ENCODE measurements at regions not wholly inside any gene's neighbourhood (a gene's known extent, or its start where the extent isn't known, plus 50 kb on each side); places are given as distances from the start of the nearest gene placed in this dataset.
"Not testable (repeated sequence)": the region's sequence is repeated elsewhere in the genome, so short reads cannot be mapped to it uniquely, and the experiment has no call there.

DNA sequence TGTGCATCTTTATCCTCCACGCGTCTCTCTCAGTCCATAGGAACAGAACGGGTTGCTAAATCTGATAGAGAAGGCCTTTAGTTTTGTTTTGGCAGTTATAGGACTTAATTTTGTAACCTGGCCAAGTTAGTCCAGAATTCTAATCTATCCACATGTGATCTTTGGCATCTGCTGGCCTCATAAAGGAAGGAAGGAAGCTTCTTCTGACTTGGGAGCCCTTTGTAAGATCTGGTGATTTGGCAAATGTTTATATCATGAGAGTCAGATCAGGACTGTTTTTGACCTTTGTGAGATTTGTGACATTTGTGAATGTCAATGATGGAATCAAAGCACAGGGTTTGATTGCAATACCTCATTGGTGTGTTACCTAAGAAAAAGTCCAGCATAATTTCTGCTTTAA is 96.4 kb upstream of the MTLN start:
- not testable (repeated sequence) for DNase-seq (ENCODE audit: low read depth, low spot score); H3K27ac ChIP-seq

DNA sequence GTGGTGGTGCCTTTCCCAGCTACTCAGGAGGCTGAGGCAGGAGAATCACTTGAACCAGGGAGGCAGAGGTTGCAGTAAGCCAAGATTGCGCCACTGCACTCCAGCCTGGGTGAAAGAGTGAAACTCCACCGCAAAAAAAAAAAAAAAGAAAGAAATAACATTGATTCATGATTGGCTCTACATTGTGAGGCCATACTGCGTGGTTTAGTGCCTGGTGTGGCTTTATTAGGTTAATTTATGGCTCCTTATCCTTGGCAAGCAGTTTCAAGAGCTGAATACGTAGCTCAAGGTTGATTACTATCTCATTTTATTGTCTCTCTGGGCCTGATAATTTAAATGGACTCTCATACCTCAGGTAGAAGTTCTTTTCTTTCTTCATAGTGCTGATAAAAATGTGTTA is 80.5 kb upstream of the MTLN start:
- not testable (repeated sequence) for H3K27ac ChIP-seq; DNase-seq (ENCODE audit: low read depth, low spot score)

DNA sequence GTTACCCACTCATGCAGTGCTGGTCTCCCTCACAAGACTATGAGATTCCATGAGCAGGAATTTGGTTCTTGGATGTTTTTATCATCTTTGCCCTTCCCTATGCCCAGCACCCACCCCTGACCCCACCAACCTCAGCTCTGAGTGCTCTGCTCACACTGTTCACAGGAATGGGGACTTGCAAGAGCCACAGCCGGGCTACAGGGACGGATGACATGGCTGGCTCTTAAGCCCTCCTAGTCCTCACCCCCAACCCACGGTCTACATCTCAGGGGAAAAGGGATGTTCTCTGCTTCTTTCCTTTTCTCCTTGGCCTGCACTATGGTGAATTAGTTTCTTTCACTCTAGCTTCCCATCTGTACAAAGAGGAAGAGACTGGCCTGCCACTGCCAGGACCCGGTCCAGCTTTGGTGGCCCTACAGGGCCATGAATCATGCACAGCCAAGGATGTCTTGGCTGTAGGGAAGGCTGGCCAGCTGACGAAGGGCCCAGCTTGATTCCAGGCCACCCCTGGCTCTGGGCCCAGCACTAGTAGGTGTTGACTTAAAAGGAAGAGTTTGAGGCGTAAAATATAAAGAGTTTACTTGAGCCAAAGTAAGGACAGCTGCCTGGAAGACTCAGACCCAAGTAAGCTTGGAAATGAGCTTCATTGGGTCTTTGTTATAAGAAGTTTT is 79.7 kb upstream of the MTLN start:
- not testable (repeated sequence) for DNase-seq (ENCODE audit: low read depth, low spot score); H3K27ac ChIP-seq

DNA sequence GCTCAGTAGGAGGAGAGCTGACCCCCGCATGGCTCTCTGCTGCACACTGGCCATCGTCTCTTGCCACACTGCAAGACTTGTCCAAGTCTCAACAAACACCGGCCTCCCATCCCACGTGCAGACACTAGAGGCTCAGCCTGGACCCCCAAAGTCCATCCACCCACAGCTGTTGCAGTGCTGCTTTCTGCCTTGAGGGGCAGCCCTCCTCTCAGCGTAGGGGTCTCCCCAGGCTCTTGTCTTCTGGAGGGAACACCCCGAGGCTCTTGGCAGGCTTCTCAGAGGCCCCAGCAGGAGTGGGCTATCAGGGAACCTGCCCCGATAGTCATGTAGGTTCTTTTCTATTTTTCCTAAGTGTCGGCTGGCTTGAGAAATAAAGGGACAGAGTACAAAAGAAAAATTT is 75.5 kb upstream of the MTLN start:
- H3K27ac ChIP-seq; DNase-seq (ENCODE audit: low read depth, low spot score): not testable (repeated sequence)

DNA sequence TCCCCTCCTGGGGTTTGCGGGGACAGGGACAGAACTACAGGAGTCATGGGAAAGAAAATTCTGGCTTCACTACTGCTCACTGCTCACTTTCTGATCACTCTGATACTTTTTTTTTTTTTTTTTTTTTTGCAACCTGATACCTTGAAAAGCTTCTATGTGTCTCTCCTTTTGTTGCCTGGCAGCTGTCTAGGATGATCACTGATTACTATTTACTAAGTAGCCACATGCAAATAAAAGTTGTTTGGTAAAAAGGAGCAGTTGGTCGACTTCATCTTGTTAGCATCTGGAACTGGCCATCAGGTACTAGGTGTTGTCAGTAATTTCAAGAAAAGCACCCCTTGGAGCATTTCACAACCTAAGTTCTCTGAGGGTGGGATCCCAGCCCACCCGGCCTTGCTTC is 74.9 kb upstream of the MTLN start:
- DNase-seq (ENCODE audit: low read depth, low spot score); H3K27ac ChIP-seq: not testable (repeated sequence)

DNA sequence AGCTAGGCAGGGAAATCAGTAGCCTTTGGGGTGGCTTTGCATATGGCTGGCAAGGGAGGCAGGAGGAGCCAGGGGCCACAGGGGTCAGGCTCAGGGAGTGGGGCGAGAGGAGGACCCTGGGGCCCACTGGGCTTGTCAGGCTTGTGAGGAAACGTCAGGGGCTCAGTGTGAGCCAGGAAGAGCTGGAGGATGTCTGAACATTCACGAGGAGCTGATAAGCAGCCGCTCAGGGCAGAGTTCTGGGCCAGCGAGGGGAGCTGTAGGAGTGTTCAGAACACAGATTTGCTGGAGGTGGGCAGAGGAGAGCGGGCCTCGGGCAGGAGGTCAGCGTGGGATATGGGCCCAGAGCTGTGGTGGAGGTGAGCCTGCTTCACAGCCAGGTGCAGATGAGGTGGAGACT is 72.7 kb upstream of the MTLN start:
- not testable (repeated sequence) for H3K27ac ChIP-seq; DNase-seq (ENCODE audit: low read depth, low spot score)

DNA sequence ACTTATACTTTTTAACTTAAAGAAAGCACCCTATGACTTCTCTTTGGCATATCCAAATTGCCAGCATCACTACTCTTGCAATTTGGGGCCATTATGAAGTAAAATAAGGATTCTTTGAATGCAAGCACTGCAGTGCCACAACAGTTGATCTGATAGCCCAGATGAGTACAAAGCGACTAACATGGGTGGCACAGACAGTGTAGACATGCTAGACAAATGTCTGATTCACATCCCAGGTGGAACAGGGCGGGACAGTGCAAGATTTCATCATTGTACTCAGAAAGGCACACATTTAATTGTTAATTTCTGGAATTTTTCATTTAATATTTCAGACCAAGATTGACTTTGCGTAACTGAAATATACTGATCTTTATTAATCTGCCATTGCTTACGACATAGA is 68.5 kb upstream of the MTLN start:
- H3K27ac ChIP-seq; DNase-seq (ENCODE audit: low read depth, low spot score): not testable (repeated sequence)

DNA sequence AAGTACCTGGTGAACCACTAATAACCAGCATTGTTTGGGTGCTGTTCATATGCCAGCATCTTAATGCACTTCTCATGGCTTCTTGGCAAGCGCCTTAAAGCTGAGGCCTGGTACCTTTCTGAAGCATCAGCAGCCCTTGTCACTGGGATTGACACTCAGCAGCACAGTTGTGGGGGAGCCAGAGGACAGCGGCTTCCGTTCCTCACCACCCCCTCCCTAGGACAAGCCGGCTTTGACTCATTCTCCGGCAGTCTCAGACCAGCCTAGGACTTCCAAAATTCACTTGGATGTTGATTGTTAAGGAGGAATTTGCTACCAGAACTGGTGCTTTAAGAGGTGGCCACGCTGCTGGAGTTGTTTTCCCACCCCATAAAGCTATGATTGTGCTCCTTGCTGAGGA is 64.7 kb upstream of the MTLN start:
- H3K27ac ChIP-seq; DNase-seq (ENCODE audit: low read depth, low spot score): not testable (repeated sequence)

DNA sequence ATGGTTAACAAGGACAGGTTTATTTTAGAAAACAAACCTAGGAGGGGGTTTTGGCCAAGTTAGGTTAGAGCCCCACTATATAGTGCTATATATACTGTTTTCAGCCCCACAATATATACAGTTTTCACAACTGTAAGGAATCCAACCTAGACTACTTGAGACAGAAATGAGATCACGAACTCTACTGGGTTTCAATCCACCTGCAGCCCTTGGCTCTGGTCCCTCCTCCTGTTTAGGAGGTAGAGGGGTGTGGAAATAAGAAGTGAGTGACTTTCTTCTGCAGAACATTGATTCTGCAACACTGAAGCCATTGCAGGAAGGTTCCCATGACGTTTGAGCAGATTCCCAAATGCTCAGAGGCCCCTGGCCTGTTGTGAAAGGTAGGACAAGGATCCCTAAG is 63.7 kb upstream of the MTLN start:
- not testable (repeated sequence) for H3K27ac ChIP-seq; DNase-seq (ENCODE audit: low read depth, low spot score)

DNA sequence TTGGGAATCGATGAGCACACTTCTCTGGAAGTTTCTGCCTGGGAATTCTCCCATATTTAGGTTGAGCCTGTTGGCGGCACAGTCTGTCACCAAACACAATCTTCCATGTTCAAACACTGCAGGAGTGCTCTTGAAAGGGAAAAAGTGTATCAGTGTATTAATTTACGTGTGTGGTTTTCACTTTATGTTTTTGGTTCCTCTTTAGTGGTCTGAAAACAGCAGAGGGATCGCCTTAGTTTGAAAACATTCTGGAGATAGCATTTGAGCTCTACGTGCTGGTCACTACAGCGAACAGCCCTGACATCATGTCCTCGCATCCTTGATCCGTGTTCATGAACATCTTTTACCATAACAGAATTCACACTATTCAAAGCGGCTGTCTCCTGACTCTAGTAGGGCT is 57.3 kb upstream of the MTLN start:
- H3K27ac ChIP-seq; DNase-seq (ENCODE audit: low read depth, low spot score): not testable (repeated sequence)

DNA sequence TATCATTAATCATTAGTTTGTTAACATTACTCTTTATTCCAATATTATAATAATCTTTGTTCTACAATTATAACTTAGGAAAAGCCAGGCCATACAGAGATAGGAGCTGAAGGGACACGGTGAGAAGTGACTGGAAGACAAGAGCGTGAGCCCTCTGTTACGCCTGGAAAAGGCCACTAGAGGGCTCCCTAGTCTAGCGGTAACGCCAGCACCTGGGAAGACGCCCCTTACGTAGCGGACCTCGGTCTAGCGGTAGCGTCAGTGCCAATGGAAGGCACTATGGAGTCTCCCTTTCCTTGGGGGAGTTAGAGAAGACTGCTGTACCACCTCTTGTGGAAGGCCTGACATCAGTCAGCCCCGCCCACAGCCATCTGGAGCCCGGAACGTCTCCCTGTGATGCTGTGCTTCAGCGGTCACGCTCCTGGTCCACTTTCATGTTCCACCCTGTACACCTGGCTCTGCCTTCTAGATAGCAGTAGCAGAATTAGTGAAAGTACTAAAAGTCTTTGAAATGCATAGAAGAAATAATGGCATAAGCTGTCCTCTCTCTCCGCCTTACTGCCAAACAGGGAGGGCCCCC is 55.6 kb upstream of the MTLN start:
- H3K27ac ChIP-seq; DNase-seq (ENCODE audit: low read depth, low spot score): not testable (repeated sequence)

DNA sequence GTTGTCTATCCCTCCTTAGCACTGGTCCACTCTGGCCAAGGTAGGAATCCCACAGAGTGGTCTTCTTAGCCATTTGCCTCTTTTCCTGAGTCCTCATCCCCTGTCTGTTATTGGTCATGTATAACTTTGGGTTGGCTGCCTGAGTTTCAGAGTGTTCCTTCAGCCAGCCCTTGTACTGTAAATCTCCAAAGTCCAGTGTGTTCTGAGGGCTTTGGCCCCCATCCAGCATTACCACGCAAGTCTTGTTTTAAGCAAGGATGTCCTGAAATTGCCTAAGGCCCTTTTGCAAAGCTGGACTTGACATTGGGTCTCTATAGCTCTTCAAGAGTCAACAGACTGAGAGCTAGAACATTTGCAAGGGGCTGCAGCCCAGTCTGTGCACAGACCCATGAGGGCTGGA is 52.5 kb upstream of the MTLN start:
- not testable (repeated sequence) for DNase-seq (ENCODE audit: low read depth, low spot score); H3K27ac ChIP-seq

DNA sequence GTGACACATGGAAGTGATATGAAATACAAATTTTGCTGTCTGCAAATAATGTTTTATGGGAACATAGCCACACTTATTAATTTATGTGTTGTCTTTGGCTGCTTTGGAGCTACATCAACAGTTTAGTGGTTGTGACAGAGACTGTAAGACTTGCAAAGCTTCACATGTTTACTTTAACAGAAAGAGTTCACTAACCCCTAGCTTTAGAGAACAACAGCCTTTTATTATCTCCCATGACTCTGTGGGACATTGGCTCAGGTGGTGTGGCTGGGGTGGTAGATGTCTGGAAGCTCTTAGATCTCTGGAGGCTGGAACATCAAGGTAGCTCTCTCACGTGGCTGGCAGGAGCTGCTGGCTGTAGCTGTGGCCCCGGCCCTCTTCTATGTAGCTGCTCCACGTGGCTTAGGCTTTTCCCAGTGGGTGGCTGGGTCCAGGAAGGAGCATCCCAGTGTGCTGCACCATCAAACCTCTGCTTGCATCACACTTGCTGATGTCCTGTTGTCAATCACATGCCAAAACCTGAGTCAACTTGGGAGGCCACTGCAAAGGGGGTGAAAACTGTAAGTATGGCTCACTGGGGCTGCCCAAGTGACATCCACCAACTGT is 51.8 kb upstream of the MTLN start:
- not testable (repeated sequence) for DNase-seq (ENCODE audit: low read depth, low spot score); H3K27ac ChIP-seq

DNA sequence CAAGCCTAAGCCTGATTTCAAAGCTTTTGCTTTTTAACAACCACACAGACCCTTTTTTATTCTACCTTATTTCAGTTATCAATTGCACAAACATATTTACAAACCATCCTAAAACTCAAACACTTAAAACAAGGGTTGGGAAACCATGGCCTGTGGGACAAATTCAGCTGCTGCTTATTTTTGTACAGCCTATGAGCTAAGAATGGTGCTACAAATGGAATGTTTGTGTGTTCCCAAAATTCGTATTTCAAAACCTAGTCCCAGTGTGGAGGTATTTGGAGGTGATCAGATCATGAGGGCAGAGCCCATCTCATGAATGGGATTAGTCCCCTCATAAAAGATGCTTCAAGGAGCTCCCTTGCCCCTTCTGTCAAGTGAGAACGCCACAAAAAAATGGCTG is 51.1 kb upstream of the MTLN start:
- DNase-seq (ENCODE audit: low read depth, low spot score); H3K27ac ChIP-seq: not testable (repeated sequence)

All from epithelial cell of prostate (primary cell).